ENCODE measurements at regions not wholly inside any gene's neighbourhood (a gene's known extent, or its start where the extent isn't known, plus 50 kb on each side); places are given as distances from the start of the nearest gene placed in this dataset.

GRCh38 chr13:109415057-109415456, 371.3 kb downstream of the IRS2 start:
- TF ChIP-seq, protein P1, sequence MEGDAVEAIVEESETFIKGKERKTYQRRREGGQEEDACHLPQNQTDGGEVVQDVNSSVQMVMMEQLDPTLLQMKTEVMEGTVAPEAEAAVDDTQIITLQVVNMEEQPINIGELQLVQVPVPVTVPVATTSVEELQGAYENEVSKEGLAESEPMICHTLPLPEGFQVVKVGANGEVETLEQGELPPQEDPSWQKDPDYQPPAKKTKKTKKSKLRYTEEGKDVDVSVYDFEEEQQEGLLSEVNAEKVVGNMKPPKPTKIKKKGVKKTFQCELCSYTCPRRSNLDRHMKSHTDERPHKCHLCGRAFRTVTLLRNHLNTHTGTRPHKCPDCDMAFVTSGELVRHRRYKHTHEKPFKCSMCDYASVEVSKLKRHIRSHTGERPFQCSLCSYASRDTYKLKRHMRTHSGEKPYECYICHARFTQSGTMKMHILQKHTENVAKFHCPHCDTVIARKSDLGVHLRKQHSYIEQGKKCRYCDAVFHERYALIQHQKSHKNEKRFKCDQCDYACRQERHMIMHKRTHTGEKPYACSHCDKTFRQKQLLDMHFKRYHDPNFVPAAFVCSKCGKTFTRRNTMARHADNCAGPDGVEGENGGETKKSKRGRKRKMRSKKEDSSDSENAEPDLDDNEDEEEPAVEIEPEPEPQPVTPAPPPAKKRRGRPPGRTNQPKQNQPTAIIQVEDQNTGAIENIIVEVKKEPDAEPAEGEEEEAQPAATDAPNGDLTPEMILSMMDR (IDR thresholded peaks at IDR 0.05; ENCODE audit: low read depth, low read length): no peak

GRCh38 chr13:109412283-109412901, 374.0 kb downstream of the IRS2 start:
- Histone ChIP-seq H3K27me3 (no peaks in the 10 kb centered on the region), H3K4me3 (no peak overlapping the region), H3K36me3 (no peaks in the 10 kb centered on the region), H3K4me1 (ENCODE audit: low read depth) (peaks cover 13% of the 10 kb centered on the region), H3K27ac (peak overlapping the region; percentile 91), H3K9me3 (ENCODE audit: low read depth) (no peaks in the 10 kb centered on the region)
- DNase-seq (ENCODE audit: low read depth in 1 of 2, low spot score in 1 of 2): peak; percentile 72 to 91
- TF ChIP-seq, protein P1 (IDR thresholded peaks at IDR 0.05; ENCODE audit: low read depth, low read length): no peak

More at GRCh38 chr13:109415057-109415456, 371.3 kb downstream of the IRS2 start:
- H3K27ac ChIP-seq: no peak overlapping the region
- H3K36me3 ChIP-seq: no peaks in the 10 kb centered on the region
- H3K9me3 ChIP-seq (ENCODE audit: low read depth): no peaks in the 10 kb centered on the region
- H3K4me3 ChIP-seq: no peak overlapping the region
- H3K4me1 ChIP-seq (ENCODE audit: low read depth): peaks cover 13% of the 10 kb centered on the region
- DNase-seq (ENCODE audit: low read depth in 1 of 2, low spot score in 1 of 2): no peak
- no peaks in the 10 kb centered on the region for H3K27me3 ChIP-seq

DNA sequence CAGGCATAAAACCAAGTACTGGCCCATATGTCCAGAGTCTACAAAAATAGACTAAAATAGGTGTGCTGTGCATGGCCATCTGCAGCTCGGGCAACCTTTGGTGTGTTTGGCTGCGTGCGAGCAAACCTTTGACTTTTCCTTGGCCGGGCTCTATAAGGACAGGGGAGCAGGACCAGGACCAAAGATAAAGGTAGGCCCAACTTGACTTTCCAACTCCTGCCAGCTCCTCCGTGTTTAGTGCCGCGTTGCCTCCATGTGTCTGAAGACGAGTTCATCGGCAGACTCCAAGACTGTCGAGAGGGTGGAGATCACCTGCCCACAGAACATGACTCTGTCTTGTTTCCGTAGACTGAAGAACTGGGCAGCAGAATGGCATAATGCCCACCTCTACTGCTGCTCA, 375.5 kb downstream of the IRS2 start:
- no peaks in the 10 kb centered on the region for H3K36me3 ChIP-seq
- TF ChIP-seq, protein P1 (IDR thresholded peaks at IDR 0.05; ENCODE audit: low read depth, low read length): no peak

GRCh38 chr13:109408591-109409382, 377.6 kb downstream of the IRS2 start:
- TF ChIP-seq, protein P1 (IDR thresholded peaks at IDR 0.05; ENCODE audit: low read depth, low read length): no peak
- H3K27me3 ChIP-seq: no peaks in the 10 kb centered on the region
- no peaks in the 10 kb centered on the region for H3K9me3 ChIP-seq (ENCODE audit: low read depth)
- H3K4me1 ChIP-seq (ENCODE audit: low read depth): peaks cover 13% of the 10 kb centered on the region
- DNase-seq (ENCODE audit: low read depth in 1 of 2, low spot score in 1 of 2): peak in 1 of 2 donors; percentile 19
- H3K27ac ChIP-seq: no peak overlapping the region
- H3K4me3 ChIP-seq: no peak overlapping the region
- no peaks in the 10 kb centered on the region for H3K36me3 ChIP-seq

More for the DNA sequence above, 375.5 kb downstream of the IRS2 start:
- H3K27ac ChIP-seq: no peak overlapping the region
- peaks cover 13% of the 10 kb centered on the region for H3K4me1 ChIP-seq (ENCODE audit: low read depth)
- H3K9me3 ChIP-seq (ENCODE audit: low read depth): no peaks in the 10 kb centered on the region
- no peaks in the 10 kb centered on the region for H3K27me3 ChIP-seq
- DNase-seq (ENCODE audit: low read depth in 1 of 2, low spot score in 1 of 2): no peak
- H3K4me3 ChIP-seq: no peak overlapping the region

DNA sequence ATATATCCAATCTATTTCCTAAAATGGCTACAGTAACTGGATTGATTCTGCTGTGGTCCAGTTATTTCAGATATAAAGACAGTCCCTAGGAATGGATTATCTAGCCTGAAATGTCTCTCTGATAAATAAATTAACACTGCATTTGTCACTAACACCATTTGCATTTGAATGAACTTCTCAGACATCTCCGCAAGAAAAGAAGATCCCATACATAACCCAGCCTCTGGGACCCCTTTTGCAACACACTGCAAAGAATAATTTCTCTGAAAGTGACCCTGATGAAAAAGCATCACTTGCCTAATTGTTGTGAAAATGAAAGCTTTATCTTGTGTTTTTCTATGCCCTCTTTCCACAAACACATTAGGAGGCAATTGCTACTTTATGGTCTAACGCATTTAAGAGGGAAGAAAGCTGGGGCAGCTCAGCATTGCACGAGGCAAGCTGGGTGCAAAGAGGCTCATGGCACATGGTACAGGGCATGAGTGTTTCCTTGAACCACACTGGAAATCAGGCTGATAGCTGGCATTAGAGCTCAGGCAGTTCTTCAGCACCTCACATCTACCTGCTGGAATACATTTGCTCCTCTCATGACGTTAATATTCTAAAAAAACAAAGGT, 379.9 kb downstream of the IRS2 start:
- no peak for DNase-seq (ENCODE audit: low read depth in 1 of 2, low spot score in 1 of 2)
- Histone ChIP-seq H3K4me1 (ENCODE audit: low read depth) (no peaks in the 10 kb centered on the region), H3K36me3 (no peaks in the 10 kb centered on the region), H3K27ac (no peak overlapping the region), H3K27me3 (no peaks in the 10 kb centered on the region), H3K4me3 (no peak overlapping the region), H3K9me3 (ENCODE audit: low read depth) (no peaks in the 10 kb centered on the region)
- TF ChIP-seq, protein P1 (IDR thresholded peaks at IDR 0.05; ENCODE audit: low read depth, low read length): no peak
